ENCODE measurements at regions not wholly inside any gene's neighbourhood (a gene's known extent, or its start where the extent isn't known, plus 50 kb on each side); places are given as distances from the start of the nearest gene placed in this dataset.

- TF ChIP-seq, protein P1, sequence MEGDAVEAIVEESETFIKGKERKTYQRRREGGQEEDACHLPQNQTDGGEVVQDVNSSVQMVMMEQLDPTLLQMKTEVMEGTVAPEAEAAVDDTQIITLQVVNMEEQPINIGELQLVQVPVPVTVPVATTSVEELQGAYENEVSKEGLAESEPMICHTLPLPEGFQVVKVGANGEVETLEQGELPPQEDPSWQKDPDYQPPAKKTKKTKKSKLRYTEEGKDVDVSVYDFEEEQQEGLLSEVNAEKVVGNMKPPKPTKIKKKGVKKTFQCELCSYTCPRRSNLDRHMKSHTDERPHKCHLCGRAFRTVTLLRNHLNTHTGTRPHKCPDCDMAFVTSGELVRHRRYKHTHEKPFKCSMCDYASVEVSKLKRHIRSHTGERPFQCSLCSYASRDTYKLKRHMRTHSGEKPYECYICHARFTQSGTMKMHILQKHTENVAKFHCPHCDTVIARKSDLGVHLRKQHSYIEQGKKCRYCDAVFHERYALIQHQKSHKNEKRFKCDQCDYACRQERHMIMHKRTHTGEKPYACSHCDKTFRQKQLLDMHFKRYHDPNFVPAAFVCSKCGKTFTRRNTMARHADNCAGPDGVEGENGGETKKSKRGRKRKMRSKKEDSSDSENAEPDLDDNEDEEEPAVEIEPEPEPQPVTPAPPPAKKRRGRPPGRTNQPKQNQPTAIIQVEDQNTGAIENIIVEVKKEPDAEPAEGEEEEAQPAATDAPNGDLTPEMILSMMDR (IDR thresholded peaks at IDR 0.05): no peak
- no peak for TF ChIP-seq POLR2AphosphoS5 (IDR thresholded peaks at IDR 0.05; ENCODE audit: insufficient read depth in 1 of 2, low read depth in 1 of 2)
- TF ChIP-seq POLR2A (IDR thresholded peaks at IDR 0.05): no peak
These were observed 279.9 kb downstream of the CCER1 start for GRCh38 chr12:90675106-90675505.

All from vagina (tissue), 2 donors.